ENCODE measurements at regions not wholly inside any gene's neighbourhood (a gene's known extent, or its start where the extent isn't known, plus 50 kb on each side); places are given as distances from the start of the nearest gene placed in this dataset.

DNA sequence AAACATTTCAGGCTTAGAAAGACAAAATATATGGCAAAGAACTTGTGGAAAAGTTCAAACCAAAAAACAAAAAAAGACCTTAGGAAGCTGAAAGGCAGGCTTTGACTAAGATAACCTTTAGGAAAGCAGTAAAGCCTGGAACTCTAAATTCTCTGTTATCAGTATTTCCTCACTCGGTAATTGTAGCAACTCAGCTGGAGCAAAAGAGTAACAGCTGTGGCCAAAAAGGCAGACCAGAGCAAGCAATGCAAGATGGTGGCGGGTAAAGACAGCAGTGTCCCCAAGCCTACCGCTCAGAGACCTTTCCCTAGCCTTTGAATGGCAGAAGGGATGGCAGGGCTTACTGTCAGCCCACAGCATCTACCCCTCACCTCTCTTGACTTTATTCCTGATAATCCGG is 63.1 kb upstream of the KLHL13 start:
- Histone ChIP-seq H3K36me3 (ENCODE audit: control insufficient read depth in 2 of 4, insufficient read depth in 4 of 4, low read length in 3 of 4) (no peaks in the 10 kb centered on the region), H2BK15ac (ENCODE audit: low read length) (no peak overlapping the region), H4K5ac (ENCODE audit: insufficient read length, low read depth, low read length) (no peak overlapping the region), H3K4me3 (ENCODE audit: extremely low read depth in 1 of 4, insufficient read depth in 2 of 4, low read depth in 3 of 4, low read length in 4 of 4) (no peak overlapping the region), H4K8ac (ENCODE audit: extremely low read depth, insufficient read depth, low read length) (no peak overlapping the region), H4K91ac (replicated peaks; ENCODE audit: insufficient read length, low read length) (peak overlapping the region; percentile 74), H3K4me2 (ENCODE audit: insufficient read depth in 1 of 2, low read depth in 2 of 2, low read length in 2 of 2) (no peak overlapping the region), H3K23ac (ENCODE audit: insufficient read length) (no peak overlapping the region), H3K14ac (ENCODE audit: insufficient read length) (no peak overlapping the region), H3K9ac (replicated peaks in 1 of 4; ENCODE audit: extremely low read depth in 1 of 4, low read depth in 3 of 4, low read length in 3 of 4) (no peak overlapping the region), H3K56ac (replicated peaks; ENCODE audit: insufficient read length, low read depth, low read length) (no peak overlapping the region), H3K27me3 (replicated peaks in 1 of 4; ENCODE audit: control insufficient read depth in 3 of 4, extremely low read depth in 1 of 4, insufficient read depth in 3 of 4, low read length in 3 of 4) (no peaks in the 10 kb centered on the region), H3K9me3 (ENCODE audit: insufficient read depth in 2 of 2, low read depth in 1 of 2, low read length in 1 of 2) (no peaks in the 10 kb centered on the region), H2BK20ac (ENCODE audit: low read length) (no peak overlapping the region), H2BK5ac (ENCODE audit: low read depth, low read length) (no peak overlapping the region), H3K4me1 (replicated peaks in 1 of 4; ENCODE audit: control insufficient read depth in 3 of 4, insufficient read depth in 4 of 4, low read length in 3 of 4) (peaks cover 0 to 2% (median 0%) of the 10 kb centered on the region in 4 experiments; a peak in 2 of 7 replicates), H3K79me1 (ENCODE audit: low read depth, low read length) (no peaks in the 10 kb centered on the region), H2AFZ (ENCODE audit: low read length) (no peak overlapping the region; the same call in 1 of the 2 replicates), H2AK5ac (ENCODE audit: low read depth, low read length) (no peak overlapping the region), H3K4ac (replicated peaks; ENCODE audit: insufficient read length, low read depth, low read length) (no peak overlapping the region), H3K23me2 (ENCODE audit: low read depth, low read length) (no peaks in the 10 kb centered on the region), H3K79me2 (ENCODE audit: control insufficient read depth in 1 of 2, insufficient read depth in 2 of 2, low read length in 2 of 2) (no peaks in the 10 kb centered on the region), H3K27ac (ENCODE audit: low read depth, low read length) (no peak overlapping the region), H2BK12ac (ENCODE audit: low read depth, low read length) (no peak overlapping the region), H2BK120ac (replicated peaks; ENCODE audit: low read depth, low read length) (peak overlapping the region; percentile 6), H4K20me1 (replicated peaks in 1 of 2; ENCODE audit: control insufficient read depth in 1 of 2, insufficient read depth in 2 of 2, low read length in 2 of 2) (no peaks in the 10 kb centered on the region), H3K18ac (ENCODE audit: extremely low read depth, low read length) (no peak overlapping the region; the same call in 1 of the 2 replicates)
- CTCF ChIA-PET (ENCODE audit: partially characterized antibody) = interaction anchor here (1.3 to 1.9 kb wide), 2 partner anchors 13 to 180 kb away, joined by 3 to 4 read pairs; no protein-coding TSS in a partner anchor
- POLR2A ChIA-PET (ENCODE audit: partially characterized antibody) = no interaction called here
- no peak for FAIRE-seq
- 86% methylated on average over 4 of the region's 4 CpGs; no CpG with 5 or more reads in 1 of the 2 experiments for WGBS, 2 experiments (ENCODE audit: extremely low coverage in 1 of 2, insufficient coverage in 1 of 2, insufficient read length in 1 of 2, insufficient replicate concordance in 2 of 2, low coverage in 1 of 2, low lambda C conversion rate in 2 of 2, missing lambda C conversion rate in 1 of 2)
- no peak for DNase-seq (ENCODE audit: low read depth in 1 of 2, low spot score in 2 of 2)
- TF ChIP-seq GTF2F1 (IDR thresholded peaks at IDR 0.05; ENCODE audit: borderline replicate concordance, low read depth, low read length) (no peak), EGR1 (IDR thresholded peaks at IDR 0.05; ENCODE audit: borderline replicate concordance, low read depth, low read length) (no peak), SIX5 (IDR thresholded peaks at IDR 0.05; ENCODE audit: low read depth, low read length) (no peak), POLR2AphosphoS5 (IDR thresholded peaks at IDR 0.05; ENCODE audit: low read depth, low read length) (no peak), FOSL1 (IDR thresholded peaks at IDR 0.05; ENCODE audit: insufficient read depth, low read depth, low read length) (no peak), CTBP2 (IDR thresholded peaks at IDR 0.05; ENCODE audit: borderline replicate concordance, insufficient read depth, insufficient read length, low read length) (no peak), NANOG (IDR thresholded peaks at IDR 0.05; ENCODE audit: insufficient read depth, low read depth, low read length, poor library complexity, severe bottlenecking) (no peak), SIN3A (conservative IDR thresholded peaks at IDR 0.05 in 1 of 2, IDR thresholded peaks at IDR 0.05 in 1 of 2; ENCODE audit: low read depth in 1 of 2, low read length in 2 of 2) (no peak), BACH1 (IDR thresholded peaks at IDR 0.05; ENCODE audit: low read length) (no peak), TAF7 (optimal IDR thresholded peaks at IDR 0.05; ENCODE audit: borderline replicate concordance, low read depth, low read length) (no peak), TCF12 (IDR thresholded peaks at IDR 0.05; ENCODE audit: low read depth, low read length) (no peak), HDAC6 (IDR thresholded peaks at IDR 0.05; ENCODE audit: low read depth, low read length) (no peak), MAFK (IDR thresholded peaks at IDR 0.05; ENCODE audit: low read depth, low read length) (no peak)
- TF ChIP-seq, protein P1, sequence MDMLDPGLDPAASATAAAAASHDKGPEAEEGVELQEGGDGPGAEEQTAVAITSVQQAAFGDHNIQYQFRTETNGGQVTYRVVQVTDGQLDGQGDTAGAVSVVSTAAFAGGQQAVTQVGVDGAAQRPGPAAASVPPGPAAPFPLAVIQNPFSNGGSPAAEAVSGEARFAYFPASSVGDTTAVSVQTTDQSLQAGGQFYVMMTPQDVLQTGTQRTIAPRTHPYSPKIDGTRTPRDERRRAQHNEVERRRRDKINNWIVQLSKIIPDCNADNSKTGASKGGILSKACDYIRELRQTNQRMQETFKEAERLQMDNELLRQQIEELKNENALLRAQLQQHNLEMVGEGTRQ (IDR thresholded peaks at IDR 0.05; ENCODE audit: low read length) = no peak

Data from H1 (cell line).